Mammary epithelial cell (primary cell): ENCODE measurements at regions not wholly inside any gene's neighbourhood (a gene's known extent, or its start where the extent isn't known, plus 50 kb on each side); places are given as distances from the start of the nearest gene placed in this dataset.

Experiments used
- CTCF ChIP-seq, 2 donors: IDR thresholded peaks in 1 of 2; conservative IDR thresholded peaks in 1 of 2; 2 replicates each; pipeline ENCODE4 v1.5.1; 2011 to 2012; ENCODE audit warnings: inconsistent platforms in 2 of 2, low read length in 2 of 2, mild to moderate bottlenecking in 2 of 2, control low read depth in 1 of 2, low read depth in 1 of 2; ENCODE audit not compliant: insufficient read depth in 1 of 2; ENCODE audit errors: extremely low read depth in 1 of 2
- EZH2 ChIP-seq: IDR thresholded peaks from 2 replicates; pipeline ENCODE4 v1.6.1; 2012; ENCODE audit warnings: low read length, inconsistent platforms, borderline replicate concordance

GRCh38 chr3:13249664-13250390 lies 170.3 kb downstream of the NUP210 start:
- TF ChIP-seq CTCF (conservative IDR thresholded peaks at IDR 0.05 in 1 of 2, IDR thresholded peaks at IDR 0.05 in 1 of 2; ENCODE audit: extremely low read depth in 1 of 2, insufficient read depth in 1 of 2, low read depth in 1 of 2, low read length in 2 of 2) (no peak), EZH2 (no peak)
